MM.1S (cell line): ENCODE measurements at regions not wholly inside any gene's neighbourhood (a gene's known extent, or its start where the extent isn't known, plus 50 kb on each side); places are given as distances from the start of the nearest gene placed in this dataset.

ENCODE experiments used
- DNase-seq: peaks from one replicate; pipeline ENCODE4 v3.0.0-alpha.2; 2015
- H2AFZ ChIP-seq: fragments of 300-600 bp; sonication (generic); 2 replicates; pipeline ENCODE4 v1.6.0; 2016; ENCODE audit warnings: antibody characterized with exemption, low read length
- H3F3A ChIP-seq: fragments of 300-600 bp; sonication (generic); 2 replicates; pipeline ENCODE4 v1.6.1; 2016; ENCODE audit warnings: mild to moderate bottlenecking, antibody characterized with exemption, low read length, moderate library complexity, mixed read lengths; ENCODE audit not compliant: insufficient read depth
- H3K27ac ChIP-seq: fragments of 300-600 bp; sonication (generic); 2 replicates; pipeline ENCODE4 v1.5.1; 2016; ENCODE audit warnings: mild to moderate bottlenecking, low read length
- H3K27me3 ChIP-seq: fragments of 300-600 bp; sonication (generic); replicated peaks from 2 replicates; pipeline ENCODE4 v1.6.0; 2016; ENCODE audit warnings: low read length; ENCODE audit not compliant: insufficient read depth
- H3K36me3 ChIP-seq: fragments of 300-600 bp; sonication (generic); replicated peaks from 2 replicates; pipeline ENCODE4 v1.6.1; 2016; ENCODE audit warnings: mild to moderate bottlenecking, low read length, mixed read lengths; ENCODE audit not compliant: insufficient read depth
- H3K4me1 ChIP-seq: fragments of 300-600 bp; sonication (generic); 2 replicates; pipeline ENCODE4 v1.6.1; 2016; ENCODE audit warnings: low read length, mixed read lengths
- H3K4me2 ChIP-seq: fragments of 300-600 bp; sonication (generic); 2 replicates; pipeline ENCODE4 v1.6.0; 2016; ENCODE audit warnings: low read depth, low read length
- H3K4me3 ChIP-seq: fragments of 300-600 bp; sonication (generic); 2 replicates; pipeline ENCODE4 v1.5.1; 2016; ENCODE audit warnings: low read length, mixed read lengths
- H3K79me2 ChIP-seq: fragments of 300-600 bp; sonication (generic); 2 replicates; pipeline ENCODE4 v1.6.1; 2016; ENCODE audit warnings: mixed run types, low read length, mixed read lengths
- H3K9ac ChIP-seq: fragments of 300-600 bp; sonication (generic); 2 replicates; pipeline ENCODE4 v1.6.1; 2016; ENCODE audit warnings: low read length, mixed read lengths
- H3K9me2 ChIP-seq: fragments of 300-600 bp; sonication (generic); replicated peaks from 2 replicates; pipeline ENCODE4 v1.6.1; 2016; ENCODE audit warnings: mild to moderate bottlenecking, low read length, mixed read lengths; ENCODE audit not compliant: insufficient read depth
- H3K9me3 ChIP-seq: fragments of 300-600 bp; sonication (generic); replicated peaks from 2 replicates; pipeline ENCODE4 v1.6.1; 2016; ENCODE audit warnings: mild to moderate bottlenecking, low read length, mixed read lengths; ENCODE audit not compliant: insufficient read depth
- H4K20me1 ChIP-seq: fragments of 300-600 bp; sonication (generic); 2 replicates; pipeline ENCODE4 v1.6.1; 2016; ENCODE audit warnings: mild to moderate bottlenecking, low read length, moderate library complexity, mixed read lengths; ENCODE audit not compliant: insufficient read depth
- EZH2 ChIP-seq: fragments of 300-600 bp; sonication (generic); optimal IDR thresholded peaks from 2 replicates; pipeline ENCODE3; 2017; ENCODE audit warnings: low read depth, mild to moderate bottlenecking, antibody characterized with exemption, low read length, mixed read lengths
- EZH2phosphoT487 ChIP-seq: fragments of 300-600 bp; sonication (generic); IDR thresholded peaks from 2 replicates; pipeline ENCODE4 v1.6.1; 2018; ENCODE audit warnings: antibody characterized with exemption, low read length
- TF ChIP-seq, protein P1 (sequence below): fragments of 300-600 bp; sonication (generic); IDR thresholded peaks from 2 replicates; pipeline ENCODE4 v1.5.1; 2016; ENCODE audit warnings: antibody characterized with exemption, low read length, mixed read lengths

DNA sequence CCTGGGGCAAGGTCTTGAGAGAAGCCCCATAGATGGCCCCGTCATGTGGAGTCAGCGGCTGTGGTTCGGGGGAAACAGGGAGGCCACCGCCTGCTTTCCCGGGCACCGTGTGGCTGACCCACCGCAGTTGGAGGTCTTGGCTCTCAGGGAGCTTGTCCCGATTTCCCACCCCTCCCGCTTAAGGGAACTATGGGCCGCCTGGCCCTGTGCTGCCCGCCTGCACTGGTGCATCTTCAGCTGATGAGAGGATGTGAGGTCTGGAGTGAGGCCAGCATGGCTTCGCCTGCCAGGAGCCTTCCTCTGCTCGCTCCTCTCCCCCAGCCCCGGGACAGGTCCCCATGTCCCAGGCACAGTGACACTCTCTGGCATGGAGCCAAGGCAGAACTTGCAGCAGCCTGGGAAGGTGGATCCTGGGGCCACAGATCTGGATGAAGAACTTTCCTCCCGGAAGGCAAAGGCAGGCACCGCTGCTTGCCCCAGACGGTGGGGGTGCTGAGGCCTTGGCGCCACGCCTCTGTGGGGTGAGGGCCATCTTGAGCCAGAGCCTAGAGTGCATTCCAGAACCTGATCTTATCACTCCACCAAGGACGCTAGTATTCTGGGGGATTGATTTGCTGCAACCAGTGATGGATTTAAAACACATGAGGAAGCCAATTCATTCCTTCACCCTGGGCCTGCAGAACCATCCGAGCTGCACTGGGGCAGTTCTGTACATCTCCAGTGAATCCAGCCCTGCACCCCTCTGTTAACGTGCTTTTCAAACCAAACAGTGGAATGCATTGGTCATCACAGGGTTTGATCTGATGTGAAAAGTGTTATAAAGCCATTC is 178.6 kb upstream of the TNRC6C start:
- H2AFZ ChIP-seq, result no peak overlapping the region
- H3K79me2 ChIP-seq, result no peaks in the 10 kb centered on the region
- TF ChIP-seq, protein P1, sequence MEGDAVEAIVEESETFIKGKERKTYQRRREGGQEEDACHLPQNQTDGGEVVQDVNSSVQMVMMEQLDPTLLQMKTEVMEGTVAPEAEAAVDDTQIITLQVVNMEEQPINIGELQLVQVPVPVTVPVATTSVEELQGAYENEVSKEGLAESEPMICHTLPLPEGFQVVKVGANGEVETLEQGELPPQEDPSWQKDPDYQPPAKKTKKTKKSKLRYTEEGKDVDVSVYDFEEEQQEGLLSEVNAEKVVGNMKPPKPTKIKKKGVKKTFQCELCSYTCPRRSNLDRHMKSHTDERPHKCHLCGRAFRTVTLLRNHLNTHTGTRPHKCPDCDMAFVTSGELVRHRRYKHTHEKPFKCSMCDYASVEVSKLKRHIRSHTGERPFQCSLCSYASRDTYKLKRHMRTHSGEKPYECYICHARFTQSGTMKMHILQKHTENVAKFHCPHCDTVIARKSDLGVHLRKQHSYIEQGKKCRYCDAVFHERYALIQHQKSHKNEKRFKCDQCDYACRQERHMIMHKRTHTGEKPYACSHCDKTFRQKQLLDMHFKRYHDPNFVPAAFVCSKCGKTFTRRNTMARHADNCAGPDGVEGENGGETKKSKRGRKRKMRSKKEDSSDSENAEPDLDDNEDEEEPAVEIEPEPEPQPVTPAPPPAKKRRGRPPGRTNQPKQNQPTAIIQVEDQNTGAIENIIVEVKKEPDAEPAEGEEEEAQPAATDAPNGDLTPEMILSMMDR, result no peak
- no peak for TF ChIP-seq EZH2phosphoT487
- TF ChIP-seq EZH2, result no peak
- H3K27me3 ChIP-seq, result peaks cover 46% of the 10 kb centered on the region
- no peak overlapping the region for H3K9ac ChIP-seq
- H3K36me3 ChIP-seq, result no peaks in the 10 kb centered on the region
- H3F3A ChIP-seq, result no peaks in the 10 kb centered on the region
- H3K9me2 ChIP-seq, result no peaks in the 10 kb centered on the region
- peaks cover 11% of the 10 kb centered on the region; the same call in 1 of the 2 replicates for H3K4me1 ChIP-seq
- H3K4me2 ChIP-seq, result no peak overlapping the region
- H3K27ac ChIP-seq, result no peak overlapping the region
- no peaks in the 10 kb centered on the region for H3K9me3 ChIP-seq
- H4K20me1 ChIP-seq, result no peaks in the 10 kb centered on the region
- H3K4me3 ChIP-seq, result no peak overlapping the region
- DNase-seq, result no peak

DNA sequence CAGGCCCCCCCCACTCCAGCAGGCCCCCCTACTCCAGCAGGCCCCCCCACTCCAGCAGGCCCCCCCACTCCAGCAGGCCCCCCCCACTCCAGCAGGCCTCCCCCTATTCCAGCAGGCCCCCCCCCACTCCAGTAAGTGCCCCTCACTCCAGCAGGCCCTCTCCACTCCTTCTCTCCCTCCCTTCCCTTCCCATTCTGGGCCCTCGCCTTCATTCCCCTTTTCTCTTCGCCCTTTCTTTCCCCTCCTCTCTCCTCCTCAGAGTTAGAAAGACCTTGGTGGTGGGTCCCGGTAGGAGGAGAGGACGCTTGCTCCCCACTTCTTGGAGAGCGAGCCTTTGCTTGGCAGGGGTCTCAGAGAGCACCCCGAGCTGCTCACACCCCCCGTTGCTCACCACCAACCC is 177.0 kb upstream of the TNRC6C start:
- no peak for DNase-seq
- H3K9me3 ChIP-seq, result no peaks in the 10 kb centered on the region
- no peak overlapping the region for H2AFZ ChIP-seq
- TF ChIP-seq, protein P1, result no peak
- TF ChIP-seq EZH2 (no peak), EZH2phosphoT487 (no peak)
- H3K4me3 ChIP-seq, result no peak overlapping the region
- H3K9me2 ChIP-seq, result no peaks in the 10 kb centered on the region
- no peak overlapping the region for H3K27ac ChIP-seq
- no peak overlapping the region for H3K4me2 ChIP-seq
- peaks cover 49% of the 10 kb centered on the region for H3K27me3 ChIP-seq
- H3K79me2 ChIP-seq, result no peaks in the 10 kb centered on the region
- no peak overlapping the region for H3K9ac ChIP-seq
- H3F3A ChIP-seq, result no peaks in the 10 kb centered on the region
- H3K36me3 ChIP-seq, result no peaks in the 10 kb centered on the region
- H4K20me1 ChIP-seq, result no peaks in the 10 kb centered on the region
- peaks cover 11% of the 10 kb centered on the region; the same call in 1 of the 2 replicates for H3K4me1 ChIP-seq

DNA sequence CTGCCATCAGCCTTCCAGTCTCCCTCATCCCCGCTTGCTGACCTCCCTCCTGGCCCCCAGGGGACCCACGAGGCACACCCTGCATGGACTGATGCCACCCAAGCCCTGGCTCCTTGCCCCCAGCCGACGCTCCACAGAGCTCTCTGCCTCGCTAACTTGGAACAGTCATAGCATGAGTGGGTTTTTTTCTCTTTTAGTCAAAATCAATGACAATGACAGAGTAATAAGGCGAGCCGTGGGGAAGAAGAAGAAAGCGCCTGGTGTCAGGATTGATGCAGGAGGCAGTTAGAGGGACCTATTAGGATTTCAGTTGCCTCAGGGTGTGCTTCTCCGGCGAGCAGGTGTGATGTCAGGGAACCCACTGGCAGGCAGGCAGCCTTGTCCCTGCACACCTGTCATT is 176.3 kb upstream of the TNRC6C start:
- Histone ChIP-seq H3F3A (no peaks in the 10 kb centered on the region), H3K27ac (no peak overlapping the region), H4K20me1 (no peaks in the 10 kb centered on the region), H3K4me1 (peaks cover 11% of the 10 kb centered on the region; the same call in 1 of the 2 replicates), H3K4me3 (no peak overlapping the region), H2AFZ (no peak overlapping the region), H3K79me2 (no peaks in the 10 kb centered on the region), H3K4me2 (no peak overlapping the region), H3K27me3 (peaks cover 52% of the 10 kb centered on the region), H3K9me3 (no peaks in the 10 kb centered on the region), H3K36me3 (no peaks in the 10 kb centered on the region), H3K9ac (no peak overlapping the region), H3K9me2 (no peaks in the 10 kb centered on the region)
- TF ChIP-seq EZH2phosphoT487 (no peak), EZH2 (no peak)
- TF ChIP-seq, protein P1, result no peak
- no peak for DNase-seq
